Caco-2 (cell line): ENCODE measurements at regions not wholly inside any gene's neighbourhood (a gene's known extent, or its start where the extent isn't known, plus 50 kb on each side); places are given as distances from the start of the nearest gene placed in this dataset.

Source experiments
- BruUV-seq: library from RNA; stranded (reverse); fragments of 400-500 nt; replicated peaks from 2 replicates; lab custom pipeline; 2021; lab: Mats Ljungman, UMichigan
- CTCF ChIA-PET: fragments of 300-600 bp; sonication (Branson Sonifier 250); formaldehyde crosslinking; loops from one replicate; lab custom pipeline; 2022; ENCODE audit warnings: antibody characterized with exemption; lab: Charles Lee
- POLR2A ChIA-PET: fragments of 300-600 bp; sonication (Branson Sonifier 250); formaldehyde crosslinking; loops from one replicate; lab custom pipeline; 2022; ENCODE audit warnings: antibody characterized with exemption; lab: Charles Lee
- DNase-seq, 2 experiments: peaks; one replicate each; pipeline versions ENCODE4 v3.0.0 to v3.0.0-alpha.2; 2020 to 2022
- H3K27me3 ChIP-seq: replicated peaks from 2 replicates; pipeline ENCODE4 v1.6.0; 2011; ENCODE audit warnings: low read length; ENCODE audit not compliant: control insufficient read depth, insufficient read depth
- H3K36me3 ChIP-seq: 2 replicates; pipeline ENCODE4 v1.5.1; 2011; ENCODE audit warnings: low read length; ENCODE audit not compliant: control insufficient read depth, insufficient read depth
- H3K4me1 ChIP-seq: fragments of 250-450 bp; sonication (Bioruptor Pico); 2 replicates; pipeline ENCODE4 v1.5.1; 2020; ENCODE audit warnings: mild to moderate bottlenecking
- H3K4me3 ChIP-seq: 2 replicates; pipeline ENCODE4 v1.5.1; 2011; ENCODE audit warnings: low read depth, mild to moderate bottlenecking, control low read depth, low read length
- H3K9me3 ChIP-seq: fragments of 250-450 bp; sonication (Bioruptor Pico); 2 replicates; pipeline ENCODE4 v1.5.1; 2020; ENCODE audit warnings: mild to moderate bottlenecking, moderate library complexity
- H3K27ac Mint-ChIP-seq: one replicate; pipeline ENCODE4 v1.8.0; 2022; ENCODE audit warnings: mixed read lengths; ENCODE audit not compliant: unreplicated experiment
- H3K27me3 Mint-ChIP-seq: one replicate; pipeline ENCODE4 v1.8.0; 2022; ENCODE audit warnings: mixed read lengths; ENCODE audit not compliant: insufficient read depth, unreplicated experiment
- H3K36me3 Mint-ChIP-seq: one replicate; pipeline ENCODE4 v1.8.0; 2022; ENCODE audit warnings: mild to moderate bottlenecking, mixed read lengths; ENCODE audit not compliant: insufficient read depth, unreplicated experiment
- H3K4me1 Mint-ChIP-seq: one replicate; pipeline ENCODE4 v1.8.0; 2022; ENCODE audit warnings: low read depth, mixed read lengths; ENCODE audit not compliant: unreplicated experiment
- H3K4me3 Mint-ChIP-seq: one replicate; pipeline ENCODE4 v1.8.0; 2022; ENCODE audit warnings: mild to moderate bottlenecking, moderate library complexity, mixed read lengths; ENCODE audit not compliant: unreplicated experiment
- H3K9me3 Mint-ChIP-seq: one replicate; pipeline ENCODE4 v1.8.0; 2022; ENCODE audit warnings: mixed read lengths; ENCODE audit not compliant: unreplicated experiment
- CTCF ChIP-seq, 2 experiments: fragments of 200-600 bp in 1 of 2; IDR thresholded peaks; 1 replicate in 1 of 2; 2 replicates in 1 of 2; pipeline versions ENCODE4 v1.5.1 to v1.8.0; 2011 to 2022; ENCODE audit warnings: antibody characterized with exemption in 1 of 2, control low read depth in 1 of 2, inconsistent platforms in 1 of 2, low read depth in 1 of 2, low read length in 1 of 2, mild to moderate bottlenecking in 1 of 2, moderate library complexity in 1 of 2; ENCODE audit not compliant: insufficient read depth in 1 of 2, severe bottlenecking in 1 of 2, unreplicated experiment in 1 of 2
- intact Hi-C: fragments of 100-400 bp; cut with micrococcal nuclease; formaldehyde crosslinking; loops from one replicate; pipeline ENCODE4 v1.10.0; 2022; ENCODE audit not compliant: unreplicated experiment

- Histone ChIP-seq H3K4me1 (no peaks in the 10 kb centered on the region), H3K4me3 (no peak overlapping the region), H3K27me3 (no peaks in the 10 kb centered on the region), H3K36me3 (no peaks in the 10 kb centered on the region), H3K9me3 (no peaks in the 10 kb centered on the region)
- H3K36me3 Mint-ChIP-seq, result no peaks in the 10 kb centered on the region
- no peaks in the 10 kb centered on the region for H3K27me3 Mint-ChIP-seq
- no TSS peak for BruUV-seq
- intact Hi-C loops, result no loop called here
- H3K4me3 Mint-ChIP-seq, result no peak overlapping the region
- no peak for TF ChIP-seq CTCF (IDR thresholded peaks at IDR 0.05; ENCODE audit: insufficient read depth in 1 of 2, low read depth in 1 of 2, low read length in 1 of 2, severe bottlenecking in 1 of 2, unreplicated experiment in 1 of 2)
- no peak overlapping the region for H3K27ac Mint-ChIP-seq
- ChIA-PET CTCF (no interaction called here), POLR2A (no interaction called here)
- H3K9me3 Mint-ChIP-seq, result no peaks in the 10 kb centered on the region
- H3K4me1 Mint-ChIP-seq, result no peaks in the 10 kb centered on the region
- DNase-seq, result no peak
Observed at GRCh38 chr2:236632295-236633218, 62.9 kb downstream of the ACKR3 start.

GRCh38 chr2:236633219-236633570, 63.6 kb downstream of the ACKR3 start:
- Histone ChIP-seq H3K36me3 (no peaks in the 10 kb centered on the region), H3K4me1 (no peaks in the 10 kb centered on the region), H3K9me3 (no peaks in the 10 kb centered on the region), H3K27me3 (no peaks in the 10 kb centered on the region), H3K4me3 (no peak overlapping the region)
- POLR2A ChIA-PET, result no interaction called here
- DNase-seq, result no peak
- no peak for TF ChIP-seq CTCF (IDR thresholded peaks at IDR 0.05; ENCODE audit: insufficient read depth in 1 of 2, low read depth in 1 of 2, low read length in 1 of 2, severe bottlenecking in 1 of 2, unreplicated experiment in 1 of 2)
- intact Hi-C loops, result no loop called here
- Mint-ChIP-seq H3K4me1 (no peaks in the 10 kb centered on the region), H3K4me3 (no peak overlapping the region), H3K27me3 (no peaks in the 10 kb centered on the region), H3K9me3 (peaks cover 4% of the 10 kb centered on the region), H3K27ac (no peak overlapping the region), H3K36me3 (no peaks in the 10 kb centered on the region)
- no TSS peak for BruUV-seq
- CTCF ChIA-PET, result no interaction called here

DNA sequence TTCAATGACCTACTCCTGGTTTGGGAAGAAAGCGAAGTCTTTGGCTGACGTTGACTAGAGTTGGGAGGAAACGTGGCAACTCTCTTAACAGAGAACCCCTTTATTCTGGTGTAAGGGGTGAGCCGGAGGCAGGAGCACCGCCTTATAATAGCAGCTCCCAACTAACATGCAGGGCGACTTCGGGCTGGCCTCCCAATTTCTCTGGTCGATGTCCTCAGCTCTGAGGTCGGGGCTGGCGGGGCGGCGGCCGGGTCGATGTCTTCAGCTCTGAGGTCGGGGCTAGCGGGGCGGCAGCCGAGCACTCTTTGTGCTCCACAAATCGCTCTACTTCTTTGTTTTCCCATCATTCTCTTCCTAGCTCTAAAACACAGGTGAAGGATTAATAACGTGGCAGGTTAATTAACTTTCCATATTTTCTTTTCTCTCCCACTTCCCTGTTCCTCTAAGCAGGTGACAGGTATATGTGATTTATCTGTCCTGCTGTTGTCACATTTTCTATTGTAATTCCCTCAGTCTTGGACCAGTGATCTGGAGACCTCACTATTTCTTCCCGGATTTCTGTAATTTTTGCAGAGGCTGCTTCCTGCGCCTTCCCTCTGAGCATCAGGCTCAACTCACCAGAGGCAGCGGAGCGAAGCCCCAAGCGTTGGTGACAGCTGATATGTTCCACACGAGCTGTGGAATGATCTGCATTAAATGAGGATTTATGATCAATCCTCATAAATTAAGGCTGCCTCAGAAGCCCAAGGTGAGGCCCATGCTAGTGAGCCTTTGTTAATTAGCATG, 64.3 kb downstream of the ACKR3 start:
- no peaks in the 10 kb centered on the region for H3K27me3 ChIP-seq
- peaks cover 11% of the 10 kb centered on the region for H3K9me3 Mint-ChIP-seq
- CTCF ChIA-PET, result no interaction called here
- no peak overlapping the region for H3K27ac Mint-ChIP-seq
- TF ChIP-seq CTCF (IDR thresholded peaks at IDR 0.05; ENCODE audit: insufficient read depth in 1 of 2, low read depth in 1 of 2, low read length in 1 of 2, severe bottlenecking in 1 of 2, unreplicated experiment in 1 of 2), result no peak
- no peaks in the 10 kb centered on the region for H3K36me3 ChIP-seq
- no peaks in the 10 kb centered on the region for H3K36me3 Mint-ChIP-seq
- no peaks in the 10 kb centered on the region for H3K4me1 ChIP-seq
- no peaks in the 10 kb centered on the region for H3K9me3 ChIP-seq
- POLR2A ChIA-PET, result no interaction called here
- H3K4me3 Mint-ChIP-seq, result no peak overlapping the region
- intact Hi-C loops, result no loop called here
- no peak for DNase-seq
- no peak overlapping the region for H3K4me3 ChIP-seq
- no TSS peak for BruUV-seq
- no peaks in the 10 kb centered on the region for H3K4me1 Mint-ChIP-seq
- H3K27me3 Mint-ChIP-seq, result no peaks in the 10 kb centered on the region
